ENCODE measurements at regions not wholly inside any gene's neighbourhood (a gene's known extent, or its start where the extent isn't known, plus 50 kb on each side); places are given as distances from the start of the nearest gene placed in this dataset.

DNA sequence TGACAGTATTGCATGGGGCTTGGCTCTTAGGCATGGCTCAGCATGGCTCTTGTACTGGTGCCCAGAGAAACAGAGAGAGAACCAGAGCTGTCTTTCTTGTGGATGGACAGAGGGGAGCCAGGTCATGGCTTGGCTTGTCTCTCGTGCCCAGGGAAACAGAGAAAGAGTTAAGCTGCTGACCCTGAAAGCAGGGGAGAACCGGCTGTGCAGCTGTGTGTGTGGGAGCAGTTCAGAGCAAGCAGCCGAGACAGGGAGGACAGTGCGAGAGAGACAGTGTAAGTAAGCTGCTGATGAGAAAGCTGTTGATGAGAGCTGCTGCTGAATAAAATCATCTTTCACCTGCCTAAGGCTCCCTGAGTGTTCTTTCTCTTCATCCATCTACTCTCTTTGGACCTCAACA is 61.3 kb upstream of the DDHD1 start (continued):
- TF ChIP-seq, protein P1, sequence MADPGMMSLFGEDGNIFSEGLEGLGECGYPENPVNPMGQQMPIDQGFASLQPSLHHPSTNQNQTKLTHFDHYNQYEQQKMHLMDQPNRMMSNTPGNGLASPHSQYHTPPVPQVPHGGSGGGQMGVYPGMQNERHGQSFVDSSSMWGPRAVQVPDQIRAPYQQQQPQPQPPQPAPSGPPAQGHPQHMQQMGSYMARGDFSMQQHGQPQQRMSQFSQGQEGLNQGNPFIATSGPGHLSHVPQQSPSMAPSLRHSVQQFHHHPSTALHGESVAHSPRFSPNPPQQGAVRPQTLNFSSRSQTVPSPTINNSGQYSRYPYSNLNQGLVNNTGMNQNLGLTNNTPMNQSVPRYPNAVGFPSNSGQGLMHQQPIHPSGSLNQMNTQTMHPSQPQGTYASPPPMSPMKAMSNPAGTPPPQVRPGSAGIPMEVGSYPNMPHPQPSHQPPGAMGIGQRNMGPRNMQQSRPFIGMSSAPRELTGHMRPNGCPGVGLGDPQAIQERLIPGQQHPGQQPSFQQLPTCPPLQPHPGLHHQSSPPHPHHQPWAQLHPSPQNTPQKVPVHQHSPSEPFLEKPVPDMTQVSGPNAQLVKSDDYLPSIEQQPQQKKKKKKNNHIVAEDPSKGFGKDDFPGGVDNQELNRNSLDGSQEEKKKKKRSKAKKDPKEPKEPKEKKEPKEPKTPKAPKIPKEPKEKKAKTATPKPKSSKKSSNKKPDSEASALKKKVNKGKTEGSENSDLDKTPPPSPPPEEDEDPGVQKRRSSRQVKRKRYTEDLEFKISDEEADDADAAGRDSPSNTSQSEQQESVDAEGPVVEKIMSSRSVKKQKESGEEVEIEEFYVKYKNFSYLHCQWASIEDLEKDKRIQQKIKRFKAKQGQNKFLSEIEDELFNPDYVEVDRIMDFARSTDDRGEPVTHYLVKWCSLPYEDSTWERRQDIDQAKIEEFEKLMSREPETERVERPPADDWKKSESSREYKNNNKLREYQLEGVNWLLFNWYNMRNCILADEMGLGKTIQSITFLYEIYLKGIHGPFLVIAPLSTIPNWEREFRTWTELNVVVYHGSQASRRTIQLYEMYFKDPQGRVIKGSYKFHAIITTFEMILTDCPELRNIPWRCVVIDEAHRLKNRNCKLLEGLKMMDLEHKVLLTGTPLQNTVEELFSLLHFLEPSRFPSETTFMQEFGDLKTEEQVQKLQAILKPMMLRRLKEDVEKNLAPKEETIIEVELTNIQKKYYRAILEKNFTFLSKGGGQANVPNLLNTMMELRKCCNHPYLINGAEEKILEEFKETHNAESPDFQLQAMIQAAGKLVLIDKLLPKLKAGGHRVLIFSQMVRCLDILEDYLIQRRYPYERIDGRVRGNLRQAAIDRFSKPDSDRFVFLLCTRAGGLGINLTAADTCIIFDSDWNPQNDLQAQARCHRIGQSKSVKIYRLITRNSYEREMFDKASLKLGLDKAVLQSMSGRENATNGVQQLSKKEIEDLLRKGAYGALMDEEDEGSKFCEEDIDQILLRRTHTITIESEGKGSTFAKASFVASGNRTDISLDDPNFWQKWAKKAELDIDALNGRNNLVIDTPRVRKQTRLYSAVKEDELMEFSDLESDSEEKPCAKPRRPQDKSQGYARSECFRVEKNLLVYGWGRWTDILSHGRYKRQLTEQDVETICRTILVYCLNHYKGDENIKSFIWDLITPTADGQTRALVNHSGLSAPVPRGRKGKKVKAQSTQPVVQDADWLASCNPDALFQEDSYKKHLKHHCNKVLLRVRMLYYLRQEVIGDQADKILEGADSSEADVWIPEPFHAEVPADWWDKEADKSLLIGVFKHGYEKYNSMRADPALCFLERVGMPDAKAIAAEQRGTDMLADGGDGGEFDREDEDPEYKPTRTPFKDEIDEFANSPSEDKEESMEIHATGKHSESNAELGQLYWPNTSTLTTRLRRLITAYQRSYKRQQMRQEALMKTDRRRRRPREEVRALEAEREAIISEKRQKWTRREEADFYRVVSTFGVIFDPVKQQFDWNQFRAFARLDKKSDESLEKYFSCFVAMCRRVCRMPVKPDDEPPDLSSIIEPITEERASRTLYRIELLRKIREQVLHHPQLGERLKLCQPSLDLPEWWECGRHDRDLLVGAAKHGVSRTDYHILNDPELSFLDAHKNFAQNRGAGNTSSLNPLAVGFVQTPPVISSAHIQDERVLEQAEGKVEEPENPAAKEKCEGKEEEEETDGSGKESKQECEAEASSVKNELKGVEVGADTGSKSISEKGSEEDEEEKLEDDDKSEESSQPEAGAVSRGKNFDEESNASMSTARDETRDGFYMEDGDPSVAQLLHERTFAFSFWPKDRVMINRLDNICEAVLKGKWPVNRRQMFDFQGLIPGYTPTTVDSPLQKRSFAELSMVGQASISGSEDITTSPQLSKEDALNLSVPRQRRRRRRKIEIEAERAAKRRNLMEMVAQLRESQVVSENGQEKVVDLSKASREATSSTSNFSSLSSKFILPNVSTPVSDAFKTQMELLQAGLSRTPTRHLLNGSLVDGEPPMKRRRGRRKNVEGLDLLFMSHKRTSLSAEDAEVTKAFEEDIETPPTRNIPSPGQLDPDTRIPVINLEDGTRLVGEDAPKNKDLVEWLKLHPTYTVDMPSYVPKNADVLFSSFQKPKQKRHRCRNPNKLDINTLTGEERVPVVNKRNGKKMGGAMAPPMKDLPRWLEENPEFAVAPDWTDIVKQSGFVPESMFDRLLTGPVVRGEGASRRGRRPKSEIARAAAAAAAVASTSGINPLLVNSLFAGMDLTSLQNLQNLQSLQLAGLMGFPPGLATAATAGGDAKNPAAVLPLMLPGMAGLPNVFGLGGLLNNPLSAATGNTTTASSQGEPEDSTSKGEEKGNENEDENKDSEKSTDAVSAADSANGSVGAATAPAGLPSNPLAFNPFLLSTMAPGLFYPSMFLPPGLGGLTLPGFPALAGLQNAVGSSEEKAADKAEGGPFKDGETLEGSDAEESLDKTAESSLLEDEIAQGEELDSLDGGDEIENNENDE (IDR thresholded peaks at IDR 0.05; ENCODE audit: insufficient replicate concordance, low read length) = no peak
- TF ChIP-seq RAD21 (IDR thresholded peaks at IDR 0.05 in 1 of 2, conservative IDR thresholded peaks at IDR 0.05 in 1 of 2; ENCODE audit: low read depth in 2 of 2, low read length in 2 of 2) (no peak), JUND (IDR thresholded peaks at IDR 0.05; ENCODE audit: low read length) (no peak), POLR2A (IDR thresholded peaks at IDR 0.05; ENCODE audit: control extremely low read depth in 1 of 2, low read depth in 2 of 2, low read length in 2 of 2) (no peak), TAF7 (optimal IDR thresholded peaks at IDR 0.05; ENCODE audit: borderline replicate concordance, low read depth, low read length) (no peak), TAF1 (IDR thresholded peaks at IDR 0.05; ENCODE audit: low read depth, low read length) (no peak), MAFK (IDR thresholded peaks at IDR 0.05; ENCODE audit: low read depth, low read length) (no peak), RNF2 (IDR thresholded peaks at IDR 0.05; ENCODE audit: borderline replicate concordance, low read depth, low read length, missing control alignments, poor library complexity, severe bottlenecking) (no peak), TEAD4 (IDR thresholded peaks at IDR 0.05; ENCODE audit: low read depth, low read length) (no peak), TBP (IDR thresholded peaks at IDR 0.05; ENCODE audit: low read depth, low read length) (no peak)

All from H1 (cell line).